ENCODE measurements at regions not wholly inside any gene's neighbourhood (a gene's known extent, or its start where the extent isn't known, plus 50 kb on each side); places are given as distances from the start of the nearest gene placed in this dataset.

DNA sequence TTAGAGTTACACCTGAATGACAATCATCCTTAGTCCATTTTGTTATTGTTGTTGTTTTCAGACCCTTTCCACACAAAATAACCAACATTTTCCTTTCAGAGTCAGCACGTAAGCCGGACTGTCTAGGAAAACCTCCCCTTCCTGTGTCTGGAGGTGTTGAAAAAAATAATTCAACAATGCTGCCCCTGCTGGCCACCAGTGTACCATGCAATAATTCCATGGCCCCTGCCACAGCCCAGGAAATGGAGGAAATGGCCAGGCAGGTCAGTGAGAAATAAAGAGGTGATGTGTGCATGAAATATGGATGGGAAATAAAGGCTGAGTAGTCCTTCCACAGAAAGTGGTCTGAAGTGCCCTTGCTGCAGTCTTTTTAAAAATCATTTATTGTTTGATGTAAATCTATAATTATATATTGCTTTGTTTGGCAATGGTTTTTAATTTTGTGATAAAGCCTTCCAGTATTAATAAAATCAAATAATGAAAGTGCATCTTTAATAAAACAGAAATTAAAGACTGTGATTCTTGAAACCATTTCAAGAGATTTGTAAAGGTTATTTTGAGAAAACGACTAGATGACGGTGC, 152.8 kb upstream of the PAPPA start (continued):
- 0 out of 2 replicates have a peak, but pooled peaks have one; percentile 32 for TF ChIP-seq ZNF644 (CRISPR knock-in tag; IDR thresholded peaks at IDR 0.05; ENCODE audit: low read depth)
- no peak for TF ChIP-seq POLR2AphosphoS5 (IDR thresholded peaks at IDR 0.05; ENCODE audit: low read depth, low read length)
- peak; percentile 64 for TF ChIP-seq SMC3 (IDR thresholded peaks at IDR 0.05; ENCODE audit: low read length)
- TF ChIP-seq, protein P1, sequence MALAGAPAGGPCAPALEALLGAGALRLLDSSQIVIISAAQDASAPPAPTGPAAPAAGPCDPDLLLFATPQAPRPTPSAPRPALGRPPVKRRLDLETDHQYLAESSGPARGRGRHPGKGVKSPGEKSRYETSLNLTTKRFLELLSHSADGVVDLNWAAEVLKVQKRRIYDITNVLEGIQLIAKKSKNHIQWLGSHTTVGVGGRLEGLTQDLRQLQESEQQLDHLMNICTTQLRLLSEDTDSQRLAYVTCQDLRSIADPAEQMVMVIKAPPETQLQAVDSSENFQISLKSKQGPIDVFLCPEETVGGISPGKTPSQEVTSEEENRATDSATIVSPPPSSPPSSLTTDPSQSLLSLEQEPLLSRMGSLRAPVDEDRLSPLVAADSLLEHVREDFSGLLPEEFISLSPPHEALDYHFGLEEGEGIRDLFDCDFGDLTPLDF (CRISPR knock-in tag; IDR thresholded peaks at IDR 0.05), result no peak
- no peak for TF ChIP-seq MEIS2 (CRISPR knock-in tag; IDR thresholded peaks at IDR 0.05)
- no peak for TF ChIP-seq RORA (CRISPR knock-in tag; IDR thresholded peaks at IDR 0.05)
- TF ChIP-seq, protein P2, sequence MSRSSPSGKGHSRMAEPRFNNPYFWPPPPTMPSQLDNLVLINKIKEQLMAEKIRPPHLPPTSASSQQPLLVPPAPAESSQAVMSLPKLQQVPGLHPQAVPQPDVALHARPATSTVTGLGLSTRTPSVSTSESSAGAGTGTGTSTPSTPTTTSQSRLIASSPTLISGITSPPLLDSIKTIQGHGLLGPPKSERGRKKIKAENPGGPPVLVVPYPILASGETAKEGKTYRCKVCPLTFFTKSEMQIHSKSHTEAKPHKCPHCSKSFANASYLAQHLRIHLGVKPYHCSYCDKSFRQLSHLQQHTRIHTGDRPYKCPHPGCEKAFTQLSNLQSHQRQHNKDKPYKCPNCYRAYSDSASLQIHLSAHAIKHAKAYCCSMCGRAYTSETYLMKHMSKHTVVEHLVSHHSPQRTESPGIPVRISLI (CRISPR knock-in tag; IDR thresholded peaks at IDR 0.05; ENCODE audit: borderline replicate concordance), result 0 out of 2 replicates have a peak, but pooled peaks have one; percentile 44
- no peak for TF ChIP-seq ZNF292 (CRISPR knock-in tag; IDR thresholded peaks at IDR 0.05; ENCODE audit: borderline replicate concordance, low read depth)
- TF ChIP-seq MIER2 (CRISPR knock-in tag; IDR thresholded peaks at IDR 0.05), result no peak
- TF ChIP-seq EZH2 (conservative IDR thresholded peaks at IDR 0.05; ENCODE audit: low read depth, low read length), result no peak
- TF ChIP-seq MLLT10 (CRISPR knock-in tag; IDR thresholded peaks at IDR 0.05), result no peak
- no peak for TF ChIP-seq ZNF224 (CRISPR knock-in tag; IDR thresholded peaks at IDR 0.05)
- TF ChIP-seq ZNF350 (CRISPR knock-in tag; IDR thresholded peaks at IDR 0.05; ENCODE audit: borderline replicate concordance, low read depth), result no peak
- TF ChIP-seq, protein P3, sequence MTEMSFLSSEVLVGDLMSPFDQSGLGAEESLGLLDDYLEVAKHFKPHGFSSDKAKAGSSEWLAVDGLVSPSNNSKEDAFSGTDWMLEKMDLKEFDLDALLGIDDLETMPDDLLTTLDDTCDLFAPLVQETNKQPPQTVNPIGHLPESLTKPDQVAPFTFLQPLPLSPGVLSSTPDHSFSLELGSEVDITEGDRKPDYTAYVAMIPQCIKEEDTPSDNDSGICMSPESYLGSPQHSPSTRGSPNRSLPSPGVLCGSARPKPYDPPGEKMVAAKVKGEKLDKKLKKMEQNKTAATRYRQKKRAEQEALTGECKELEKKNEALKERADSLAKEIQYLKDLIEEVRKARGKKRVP (CRISPR knock-in tag; IDR thresholded peaks at IDR 0.05), result 0 out of 4 replicates have a peak, but pooled peaks of 1 of the 2 experiments have one; percentile 26
- TF ChIP-seq STAG1 (CRISPR knock-in tag; IDR thresholded peaks at IDR 0.05), result peak; percentile 78
- TF ChIP-seq, protein P4, sequence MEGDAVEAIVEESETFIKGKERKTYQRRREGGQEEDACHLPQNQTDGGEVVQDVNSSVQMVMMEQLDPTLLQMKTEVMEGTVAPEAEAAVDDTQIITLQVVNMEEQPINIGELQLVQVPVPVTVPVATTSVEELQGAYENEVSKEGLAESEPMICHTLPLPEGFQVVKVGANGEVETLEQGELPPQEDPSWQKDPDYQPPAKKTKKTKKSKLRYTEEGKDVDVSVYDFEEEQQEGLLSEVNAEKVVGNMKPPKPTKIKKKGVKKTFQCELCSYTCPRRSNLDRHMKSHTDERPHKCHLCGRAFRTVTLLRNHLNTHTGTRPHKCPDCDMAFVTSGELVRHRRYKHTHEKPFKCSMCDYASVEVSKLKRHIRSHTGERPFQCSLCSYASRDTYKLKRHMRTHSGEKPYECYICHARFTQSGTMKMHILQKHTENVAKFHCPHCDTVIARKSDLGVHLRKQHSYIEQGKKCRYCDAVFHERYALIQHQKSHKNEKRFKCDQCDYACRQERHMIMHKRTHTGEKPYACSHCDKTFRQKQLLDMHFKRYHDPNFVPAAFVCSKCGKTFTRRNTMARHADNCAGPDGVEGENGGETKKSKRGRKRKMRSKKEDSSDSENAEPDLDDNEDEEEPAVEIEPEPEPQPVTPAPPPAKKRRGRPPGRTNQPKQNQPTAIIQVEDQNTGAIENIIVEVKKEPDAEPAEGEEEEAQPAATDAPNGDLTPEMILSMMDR (CRISPR knock-in tag; IDR thresholded peaks at IDR 0.05), result peak; percentile 68
- TF ChIP-seq ZMYM4 (CRISPR knock-in tag; IDR thresholded peaks at IDR 0.05), result 0 out of 2 replicates have a peak, but pooled peaks have one; percentile 17
- TF ChIP-seq RELA (CRISPR knock-in tag; IDR thresholded peaks at IDR 0.05), result no peak
- TF ChIP-seq ARNT2 (CRISPR knock-in tag; IDR thresholded peaks at IDR 0.05; ENCODE audit: low read depth), result no peak
